Calu3 (cell line): ENCODE measurements at regions not wholly inside any gene's neighbourhood (a gene's known extent, or its start where the extent isn't known, plus 50 kb on each side); places are given as distances from the start of the nearest gene placed in this dataset.
"Not testable (repeated sequence)": the region's sequence is repeated elsewhere in the genome, so short reads cannot be mapped to it uniquely, and the experiment has no call there.

Experiments
- BruUV-seq: library from RNA; stranded (reverse); fragments of 400-500 nt; replicated peaks from 2 replicates; lab custom pipeline; 2021; lab: Mats Ljungman, UMichigan
- CTCF ChIA-PET: fragments of 300-600 bp; sonication (Branson Sonifier 250); formaldehyde crosslinking; loops from one replicate; lab custom pipeline; 2022; ENCODE audit warnings: antibody characterized with exemption; lab: Charles Lee
- DNase-seq: peaks from one replicate; pipeline ENCODE4 v3.0.0; 2022
- H3K27ac Mint-ChIP-seq: one replicate; pipeline ENCODE4 v1.8.0; 2022; ENCODE audit warnings: mixed read lengths; ENCODE audit not compliant: unreplicated experiment
- H3K27me3 Mint-ChIP-seq: one replicate; pipeline ENCODE4 v1.8.0; 2022; ENCODE audit warnings: mixed read lengths; ENCODE audit not compliant: unreplicated experiment
- H3K36me3 Mint-ChIP-seq: one replicate; pipeline ENCODE4 v1.8.0; 2022; ENCODE audit warnings: mild to moderate bottlenecking, moderate library complexity, mixed read lengths; ENCODE audit not compliant: insufficient read depth, unreplicated experiment
- H3K4me1 Mint-ChIP-seq: one replicate; pipeline ENCODE4 v1.8.0; 2022; ENCODE audit warnings: mild to moderate bottlenecking, low read depth, mixed read lengths; ENCODE audit not compliant: unreplicated experiment
- H3K4me3 Mint-ChIP-seq: one replicate; pipeline ENCODE4 v1.8.0; 2022; ENCODE audit warnings: mild to moderate bottlenecking, low read depth, moderate library complexity, mixed read lengths; ENCODE audit not compliant: unreplicated experiment
- H3K9me3 Mint-ChIP-seq: one replicate; pipeline ENCODE4 v1.8.0; 2022; ENCODE audit warnings: low read depth, mixed read lengths; ENCODE audit not compliant: unreplicated experiment
- CTCF ChIP-seq: fragments of 200-600 bp; IDR thresholded peaks from one replicate; pipeline ENCODE4 v1.8.0; 2022; ENCODE audit warnings: antibody characterized with exemption; ENCODE audit not compliant: unreplicated experiment
- intact Hi-C: fragments of 100-400 bp; cut with micrococcal nuclease; formaldehyde crosslinking; loops from one replicate; pipeline ENCODE4 v1.10.0; 2022; ENCODE audit not compliant: unreplicated experiment

- intact Hi-C loops = no loop called here
- Mint-ChIP-seq H3K27ac (no peak overlapping the region), H3K27me3 (peaks cover 1% of the 10 kb centered on the region), H3K4me1 (peaks cover 5% of the 10 kb centered on the region), H3K36me3 (no peaks in the 10 kb centered on the region), H3K4me3 (no peak overlapping the region), H3K9me3 (no peaks in the 10 kb centered on the region)
- no peak for TF ChIP-seq CTCF
- BruUV-seq = no TSS peak
- DNase-seq = no peak
- CTCF ChIA-PET = interaction anchor here (0.7 kb wide), 1 partner anchor 204 kb away, joined by 3 read pairs; no protein-coding TSS in a partner anchor
Observed at GRCh38 chr6:85132091-85132490, 317.8 kb upstream of the NT5E start.

- CTCF ChIA-PET = interaction anchor here (0.6 kb wide), 1 partner anchor 785 kb away, joined by 3 read pairs; no protein-coding TSS in a partner anchor
- no peak overlapping the region for H3K27ac Mint-ChIP-seq
- intact Hi-C loops = no loop called here
- H3K4me1 Mint-ChIP-seq = peaks cover 15% of the 10 kb centered on the region
- TF ChIP-seq CTCF = no peak
- no peaks in the 10 kb centered on the region for H3K36me3 Mint-ChIP-seq
- no peaks in the 10 kb centered on the region for H3K27me3 Mint-ChIP-seq
- DNase-seq = no peak
- H3K4me3 Mint-ChIP-seq = no peak overlapping the region
- no TSS peak for BruUV-seq
- H3K9me3 Mint-ChIP-seq = no peaks in the 10 kb centered on the region
Observed at GRCh38 chr6:85130743-85131142, 319.1 kb upstream of the NT5E start.

GRCh38 chr6:85129881-85130280 is 320.0 kb upstream of the NT5E start:
- H3K27me3 Mint-ChIP-seq = no peaks in the 10 kb centered on the region
- H3K36me3 Mint-ChIP-seq = no peaks in the 10 kb centered on the region
- intact Hi-C loops = loop anchor here (5.0 kb wide), 3 partner anchors 113 to 708 kb away; no protein-coding TSS in a partner anchor
- no peaks in the 10 kb centered on the region for H3K9me3 Mint-ChIP-seq
- no peak overlapping the region for H3K4me3 Mint-ChIP-seq
- no TSS peak for BruUV-seq
- no peak for TF ChIP-seq CTCF
- no peak for DNase-seq
- H3K4me1 Mint-ChIP-seq = peaks cover 15% of the 10 kb centered on the region
- CTCF ChIA-PET = interaction anchor here (0.6 to 1.1 kb wide), 2 partner anchors 193 to 784 kb away, joined by 3 to 5 read pairs; no protein-coding TSS in a partner anchor
- no peak overlapping the region for H3K27ac Mint-ChIP-seq

- no peak for TF ChIP-seq CTCF
- intact Hi-C loops = loop anchor here (1.0 to 5.0 kb wide), 4 partner anchors 111 to 706 kb away; no protein-coding TSS in a partner anchor
- BruUV-seq = no TSS peak
- H3K4me3 Mint-ChIP-seq = no peak overlapping the region
- no peaks in the 10 kb centered on the region for H3K27me3 Mint-ChIP-seq
- no peak for DNase-seq
- CTCF ChIA-PET = no interaction called here
- no peaks in the 10 kb centered on the region for H3K9me3 Mint-ChIP-seq
- peaks cover 15% of the 10 kb centered on the region for H3K4me1 Mint-ChIP-seq
- H3K36me3 Mint-ChIP-seq = no peaks in the 10 kb centered on the region
- H3K27ac Mint-ChIP-seq = no peak overlapping the region
Observed at GRCh38 chr6:85128781-85129180, 321.1 kb upstream of the NT5E start.

DNA sequence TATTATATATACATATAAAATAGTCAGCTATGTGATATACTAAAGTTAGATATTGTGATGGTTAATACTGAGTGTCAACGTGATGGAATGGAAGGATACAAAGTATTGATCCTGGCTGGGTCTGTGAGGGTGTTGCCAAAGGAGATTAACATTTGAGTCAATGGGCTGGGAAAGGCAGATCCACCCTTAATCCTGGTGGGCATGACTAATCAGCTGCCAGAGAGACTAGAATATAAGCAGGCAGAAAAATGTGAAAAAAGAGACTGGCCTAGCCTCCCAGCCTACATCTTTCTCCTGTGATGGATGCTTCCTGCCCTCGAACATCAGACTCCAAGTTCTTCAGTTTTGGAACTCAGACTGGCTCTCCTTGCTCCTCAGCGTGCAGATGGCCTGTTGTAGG is 321.6 kb upstream of the NT5E start:
- BruUV-seq, DNase-seq, CTCF ChIA-PET, H3K27me3 Mint-ChIP-seq, H3K9me3 Mint-ChIP-seq, H3K36me3 Mint-ChIP-seq, H3K4me3 Mint-ChIP-seq, H3K27ac Mint-ChIP-seq: not testable (repeated sequence)
- intact Hi-C loops = loop anchor here (1.0 to 5.0 kb wide), 4 partner anchors 111 to 706 kb away; no protein-coding TSS in a partner anchor
- H3K4me1 Mint-ChIP-seq = peaks cover 15% of the 10 kb centered on the region
